Right lobe of liver (tissue), 6 donors: ENCODE measurements at regions not wholly inside any gene's neighbourhood (a gene's known extent, or its start where the extent isn't known, plus 50 kb on each side); places are given as distances from the start of the nearest gene placed in this dataset.

ENCODE experiments used
- ATAC-seq, 4 donors: fragments of 200-7000 bp; cut with Tn5 transposase; one replicate each; pipeline ENCODE4 v1.9.1; 2020; ENCODE audit warnings: mild to moderate bottlenecking in 4 of 4, moderate library complexity in 4 of 4
- DNase-seq, 3 donors: peaks; one replicate each; pipeline ENCODE4 v3.0.0-alpha.2; 2020
- H3K27ac ChIP-seq, 3 donors: fragments of 200-600 bp; one replicate each; pipeline ENCODE4 v1.8.0; 2022
- H3K27me3 ChIP-seq, 2 donors: fragments of 200-600 bp; one replicate each; pipeline ENCODE4 v1.8.0; 2022
- H3K36me3 ChIP-seq, 4 donors: fragments of 200-600 bp; sonication (generic) in 1 of 4; one replicate each; pipeline versions ENCODE4 v1.5.1 to v1.8.0; 2017 to 2022; ENCODE audit warnings: control low read depth in 1 of 4
- H3K4me1 ChIP-seq, 4 donors: fragments of 200-600 bp; sonication (generic) in 1 of 4; one replicate each; pipeline versions ENCODE4 v1.5.1 to v1.8.0; 2017 to 2022; ENCODE audit warnings: control low read depth in 1 of 4
- H3K4me3 ChIP-seq, 3 donors: fragments of 200-600 bp; one replicate each; pipeline ENCODE4 v1.8.0; 2022
- H3K9me3 ChIP-seq, 4 donors: fragments of 200-600 bp; sonication (generic) in 1 of 4; one replicate each; pipeline versions ENCODE4 v1.5.1 to v1.8.0; 2017 to 2022; ENCODE audit warnings: control low read depth in 1 of 4
- CTCF ChIP-seq, 4 donors: fragments of 200-600 bp in 3 of 4; fragments of 450-650 bp in 1 of 4; IDR thresholded peaks; one replicate each; pipeline versions ENCODE4 v1.5.1 to v1.8.0; 2016 to 2022; ENCODE audit warnings: antibody characterized with exemption in 4 of 4, mild to moderate bottlenecking in 2 of 4
- POLR2A ChIP-seq: fragments of 450-650 bp; IDR thresholded peaks from one replicate; pipeline ENCODE4 v1.6.1; 2017; ENCODE audit warnings: antibody characterized with exemption, mild to moderate bottlenecking
- WGBS: methylation state at CpG from one replicate; pipeline ENCODE4 v1.1.6; 2018; ENCODE audit warnings: low coverage, low lambda C conversion rate; ENCODE audit not compliant: insufficient coverage; ENCODE audit errors: missing lambda C conversion rate; 5-methylcytosine and 5-hydroxymethylcytosine counted together
- intact Hi-C, 2 donors: fragments of 100-400 bp; cut with DNase I; formaldehyde crosslinking; loops; one replicate each; pipeline versions ENCODE4 v1.11.2 to v1.14.1; 2022
- donor health status: DM: no; HTN: yes; CAD: no.
- donor health status: DM: no; HTN: no; CAD: no.
- donor health status: DM: no; HTN: no; CAD: no.
- donor health status: DM: no; HTN: yes; CAD: no.
- donor health status: DM: no; HTN: yes; CAD: no.

GRCh38 chr13:29959086-29959485, 108.7 kb upstream of the UBL3 start:
- Histone ChIP-seq H3K27ac (no peak overlapping the region), H3K4me3 (no peak overlapping the region), H3K4me1 (peaks cover 0 to 3% (median 1%) of the 10 kb centered on the region in 4 donors), H3K36me3 (no peaks in the 10 kb centered on the region), H3K9me3 (no peaks in the 10 kb centered on the region), H3K27me3 (no peaks in the 10 kb centered on the region)
- intact Hi-C loops = no loop called here
- 83% methylated on average over 1 of the region's 1 CpG for WGBS
- TF ChIP-seq CTCF (IDR thresholded peaks at IDR 0.05) = no peak
- no peak for TF ChIP-seq POLR2A
- ATAC-seq = no peak
- no peak for DNase-seq

- intact Hi-C loops = no loop called here
- ATAC-seq = no peak
- Histone ChIP-seq H3K27me3 (no peaks in the 10 kb centered on the region), H3K36me3 (no peaks in the 10 kb centered on the region), H3K9me3 (no peaks in the 10 kb centered on the region), H3K4me3 (no peak overlapping the region), H3K4me1 (peaks cover 0 to 5% (median 1%) of the 10 kb centered on the region in 4 donors), H3K27ac (no peak overlapping the region)
- DNase-seq = no peak
- TF ChIP-seq POLR2A (no peak), CTCF (IDR thresholded peaks at IDR 0.05) (no peak)
- 79% methylated on average over 2 of the region's 3 CpGs for WGBS
These were observed 108.1 kb upstream of the UBL3 start for GRCh38 chr13:29958476-29958875.

GRCh38 chr13:29957320-29957719, 106.9 kb upstream of the UBL3 start:
- no peak for DNase-seq
- no peak overlapping the region for H3K4me3 ChIP-seq
- H3K4me1 ChIP-seq = peaks cover 0 to 5% (median 1%) of the 10 kb centered on the region in 4 donors
- 64% methylated on average over 8 of the region's 8 CpGs for WGBS
- no peaks in the 10 kb centered on the region for H3K27me3 ChIP-seq
- intact Hi-C loops = no loop called here
- no peak for ATAC-seq
- no peaks in the 10 kb centered on the region for H3K36me3 ChIP-seq
- H3K27ac ChIP-seq = no peak overlapping the region
- TF ChIP-seq POLR2A (no peak), CTCF (IDR thresholded peaks at IDR 0.05) (no peak)
- H3K9me3 ChIP-seq = no peaks in the 10 kb centered on the region

GRCh38 chr13:29956853-29957252, 106.4 kb upstream of the UBL3 start:
- Histone ChIP-seq H3K9me3 (no peaks in the 10 kb centered on the region), H3K27me3 (no peaks in the 10 kb centered on the region), H3K36me3 (no peaks in the 10 kb centered on the region), H3K27ac (no peak overlapping the region), H3K4me1 (peaks cover 0 to 5% (median 1%) of the 10 kb centered on the region in 4 donors), H3K4me3 (no peak overlapping the region)
- intact Hi-C loops = no loop called here
- 49% methylated on average over 4 of the region's 4 CpGs for WGBS
- TF ChIP-seq CTCF (IDR thresholded peaks at IDR 0.05) = no peak
- no peak for TF ChIP-seq POLR2A
- DNase-seq (no peak), ATAC-seq (no peak)

- Histone ChIP-seq H3K9me3 (no peaks in the 10 kb centered on the region), H3K36me3 (no peaks in the 10 kb centered on the region), H3K27me3 (no peaks in the 10 kb centered on the region), H3K4me3 (no peak overlapping the region), H3K4me1 (peaks cover 0 to 5% (median 1%) of the 10 kb centered on the region in 4 donors), H3K27ac (peak overlapping the region in 1 of 3 donors; percentile 77)
- TF ChIP-seq CTCF (IDR thresholded peaks at IDR 0.05) = no peak
- no peak for TF ChIP-seq POLR2A
- WGBS = 70% methylated on average over 2 of the region's 2 CpGs
- intact Hi-C loops = no loop called here
- ATAC-seq = peak; percentile 43 to 62 (median 59)
- DNase-seq = peak in 1 of 3 donors; percentile 56
These were observed 104.8 kb upstream of the UBL3 start for GRCh38 chr13:29955137-29955650.
